HG02798 (cell line): ENCODE measurements at regions not wholly inside any gene's neighbourhood (a gene's known extent, or its start where the extent isn't known, plus 50 kb on each side); places are given as distances from the start of the nearest gene placed in this dataset.
"Not testable (repeated sequence)": the region's sequence is repeated elsewhere in the genome, so short reads cannot be mapped to it uniquely, and the experiment has no call there.

Experiments used
- ATAC-seq: cut with Tn5 transposase; IDR thresholded peaks from one replicate; pipeline ENCODE4 v1.9.1; 2021; ENCODE audit warnings: mild to moderate bottlenecking; ENCODE audit not compliant: unreplicated experiment, poor library complexity

DNA sequence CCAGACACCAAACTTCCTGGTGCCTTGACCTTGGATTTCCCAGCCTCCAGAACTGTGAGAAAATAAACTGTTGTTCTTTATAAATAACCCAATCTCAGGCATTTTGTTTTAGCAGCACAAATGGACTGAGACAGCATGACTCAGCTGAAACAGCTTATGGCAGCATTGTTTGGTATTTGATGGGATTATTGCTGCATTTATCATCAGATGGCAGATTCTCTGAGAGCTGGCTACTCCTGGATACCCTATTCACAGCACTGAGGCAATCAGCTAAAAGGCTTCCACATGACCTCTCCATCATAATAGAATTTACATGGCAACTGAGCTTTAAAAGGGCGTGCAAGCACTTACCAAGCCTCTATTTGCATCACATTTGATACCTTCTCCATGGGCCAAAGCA lies 623.1 kb upstream of the CPEB2 start:
- no peak for ATAC-seq

DNA sequence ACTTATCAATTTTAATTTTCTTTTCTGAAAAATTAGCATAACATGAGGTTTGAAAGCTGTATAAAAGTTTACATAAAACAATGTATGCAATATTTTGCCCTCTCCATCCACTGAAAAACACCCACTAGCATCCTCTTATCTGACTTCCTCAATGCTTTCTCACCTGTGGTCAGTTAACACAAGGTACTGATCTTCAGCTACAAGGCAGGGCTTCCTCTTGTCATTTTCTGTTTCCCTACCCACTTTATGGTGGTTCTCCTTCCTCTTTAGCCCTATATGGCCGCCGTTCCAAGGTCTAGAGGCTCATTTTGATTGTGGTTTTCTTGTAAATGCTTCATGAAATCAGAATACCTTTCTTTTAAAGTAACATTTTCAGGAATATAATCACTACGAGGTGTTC lies 618.6 kb upstream of the CPEB2 start:
- no peak for ATAC-seq

DNA sequence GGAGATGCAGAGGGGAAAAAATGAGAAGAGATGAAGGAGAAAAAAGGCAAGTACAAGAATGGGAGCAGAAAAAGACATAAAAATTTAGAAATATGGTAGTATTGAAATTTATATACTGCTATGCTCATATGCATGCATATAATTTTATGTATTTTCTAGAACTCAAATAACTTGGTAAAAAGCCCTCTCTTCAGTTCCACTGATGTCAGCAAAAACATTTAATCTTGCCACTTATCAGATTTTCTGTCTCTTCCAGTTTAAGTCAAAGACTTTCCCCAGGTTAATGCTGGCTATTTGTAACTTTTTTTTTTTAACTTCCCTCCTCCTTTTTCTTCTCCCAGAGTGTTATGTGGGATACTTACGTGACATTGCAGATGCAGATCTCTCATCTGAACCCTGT lies 617.5 kb upstream of the CPEB2 start:
- ATAC-seq = no peak

DNA sequence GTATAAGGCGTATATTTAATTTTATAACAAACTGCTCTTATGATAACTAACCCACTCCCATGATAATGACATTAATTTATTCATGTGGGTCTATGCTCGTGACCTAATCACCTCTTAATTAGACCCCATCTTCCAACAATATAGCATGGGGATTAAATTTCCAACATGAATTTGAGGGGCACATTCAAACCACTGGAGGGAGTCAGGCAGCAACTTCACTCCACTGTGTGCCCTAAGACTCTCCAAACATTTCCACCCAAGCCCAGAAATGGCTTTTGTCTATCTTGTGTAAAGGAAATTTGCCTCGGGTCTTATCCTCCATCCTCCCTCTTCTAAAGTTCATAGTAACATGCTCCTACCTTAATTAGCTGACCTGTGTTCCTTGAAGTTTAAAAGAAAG lies 616.1 kb upstream of the CPEB2 start:
- ATAC-seq = no peak

DNA sequence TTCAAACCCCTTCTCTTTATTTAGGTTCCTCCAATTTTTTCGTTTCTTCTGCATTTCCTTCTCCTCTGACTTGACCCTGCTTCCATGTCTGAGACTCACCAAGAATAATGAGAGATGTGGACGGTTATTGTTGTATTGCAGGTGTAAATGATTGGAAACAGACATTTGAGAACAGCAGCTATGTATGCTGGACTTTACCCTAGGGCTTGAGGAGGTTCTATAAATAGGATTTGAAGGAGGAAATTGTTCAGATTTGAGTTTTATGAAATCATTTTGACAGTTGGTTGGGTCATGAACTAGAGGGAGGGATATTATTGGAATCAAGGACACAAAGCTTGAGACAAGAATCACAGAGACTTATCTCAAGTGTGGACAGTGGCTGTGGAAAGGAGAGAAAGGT lies 614.6 kb upstream of the CPEB2 start:
- no peak for ATAC-seq

DNA sequence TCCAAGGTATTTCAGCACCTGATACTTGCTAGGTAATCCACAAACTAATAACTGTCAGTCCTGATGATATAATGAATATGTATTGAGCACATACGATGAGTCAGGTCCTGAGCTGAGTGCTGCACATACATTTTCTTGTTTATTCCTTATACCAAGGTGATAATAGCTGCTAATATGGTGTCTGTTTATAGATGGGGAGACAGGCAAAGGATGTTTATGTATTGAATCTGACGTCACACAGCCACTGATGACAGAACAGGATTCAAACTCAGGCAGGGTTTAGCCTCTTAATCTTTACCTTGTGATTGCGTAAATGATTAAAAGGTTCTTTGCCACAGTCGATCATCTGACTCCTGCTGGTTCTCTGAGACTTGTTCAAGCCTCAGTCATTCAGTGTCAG lies 609.9 kb upstream of the CPEB2 start:
- ATAC-seq = no peak

DNA sequence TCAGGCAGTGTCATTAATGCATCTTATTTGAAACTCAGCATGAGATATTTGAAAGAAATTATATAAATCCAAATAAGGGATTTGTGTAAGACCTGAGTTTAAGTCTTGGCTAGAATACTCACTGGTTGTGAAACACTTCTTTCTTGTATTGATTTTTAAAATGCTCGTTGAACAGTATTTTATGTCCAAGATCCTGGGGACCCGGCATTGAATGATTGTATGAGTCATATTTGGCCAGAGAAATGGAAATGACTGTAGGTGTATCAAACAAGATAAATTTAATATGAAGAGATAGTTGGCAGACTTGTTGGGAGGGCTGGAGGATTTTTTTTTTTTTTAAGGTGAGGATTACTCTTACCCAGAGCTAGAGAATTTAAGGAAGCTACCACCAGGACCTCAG lies 606.1 kb upstream of the CPEB2 start:
- ATAC-seq = no peak

DNA sequence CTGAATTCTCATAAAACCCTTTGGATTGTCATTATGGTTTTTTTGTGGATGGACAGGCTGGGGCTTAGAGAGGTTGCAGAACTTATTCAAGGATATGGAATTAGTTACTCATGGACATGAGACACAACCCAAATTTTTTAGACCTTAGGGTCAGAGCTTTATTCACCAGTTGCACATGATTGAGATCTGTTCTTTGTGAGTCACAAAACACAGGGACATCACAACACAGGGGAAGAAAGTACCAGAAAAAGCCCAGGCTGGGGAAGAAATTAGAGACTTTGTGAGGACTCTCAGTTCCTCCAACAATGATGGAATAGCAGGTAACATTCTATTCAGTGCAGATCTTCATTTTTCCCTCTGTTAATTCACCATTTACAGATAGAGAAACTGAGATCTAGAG lies 602.4 kb upstream of the CPEB2 start:
- no peak for ATAC-seq

DNA sequence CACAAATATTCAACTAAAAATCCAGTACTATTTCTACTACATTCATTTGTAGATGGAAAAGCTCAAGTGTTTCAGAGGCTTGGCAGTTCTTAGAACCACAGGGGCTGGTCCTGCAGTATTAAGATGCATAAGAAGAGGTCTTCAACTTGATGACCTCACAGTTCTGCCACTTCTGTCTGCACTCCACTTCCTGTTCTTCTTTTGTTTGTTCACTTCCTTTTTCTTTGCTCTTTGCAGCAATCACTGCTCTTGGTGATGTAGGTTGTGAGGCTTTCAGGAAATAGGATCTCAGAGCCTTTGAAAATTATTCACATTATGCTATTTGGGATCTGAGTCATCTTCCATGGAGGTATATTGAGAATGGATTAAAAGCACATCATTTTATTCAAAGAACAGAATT lies 602.0 kb upstream of the CPEB2 start:
- ATAC-seq = no peak

DNA sequence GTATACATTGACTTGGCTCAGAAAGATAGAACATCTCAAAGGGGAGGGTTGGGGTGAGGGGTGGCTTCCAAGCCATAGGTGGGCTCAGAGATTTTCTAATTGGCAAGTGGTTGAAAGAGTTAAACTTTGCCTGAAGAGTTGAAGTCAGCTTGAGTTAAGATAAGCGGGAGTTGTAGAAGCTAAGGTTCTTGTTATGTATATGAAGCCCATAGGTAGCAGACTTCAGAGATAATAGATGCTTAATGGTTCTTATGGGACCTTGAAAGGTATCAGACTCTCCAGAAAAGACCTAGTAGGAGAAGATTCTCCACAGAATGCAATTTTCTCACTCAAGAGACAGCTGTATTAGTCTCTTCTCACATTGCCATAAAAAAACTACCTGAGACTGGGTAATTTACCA lies 599.1 kb upstream of the CPEB2 start:
- ATAC-seq = no peak

DNA sequence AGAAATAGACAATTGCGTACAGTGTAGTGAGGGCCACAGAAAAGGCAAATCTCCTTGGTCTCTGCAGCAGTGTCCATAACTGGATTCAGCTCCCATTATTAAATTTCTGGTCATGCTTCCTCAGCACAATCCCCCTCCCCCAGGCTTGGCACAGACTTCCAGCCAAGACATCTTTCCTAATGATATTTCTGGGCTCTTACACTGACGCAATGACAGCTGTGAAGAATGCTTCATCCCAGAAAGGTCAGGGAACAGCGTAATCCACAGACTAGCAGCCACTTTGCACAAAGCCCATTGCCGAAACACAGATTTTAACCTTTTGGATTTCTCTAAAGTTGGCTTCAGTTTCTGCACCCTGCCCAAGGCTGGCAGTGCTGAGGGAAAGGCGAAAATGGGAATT lies 597.6 kb upstream of the CPEB2 start:
- ATAC-seq = no peak

DNA sequence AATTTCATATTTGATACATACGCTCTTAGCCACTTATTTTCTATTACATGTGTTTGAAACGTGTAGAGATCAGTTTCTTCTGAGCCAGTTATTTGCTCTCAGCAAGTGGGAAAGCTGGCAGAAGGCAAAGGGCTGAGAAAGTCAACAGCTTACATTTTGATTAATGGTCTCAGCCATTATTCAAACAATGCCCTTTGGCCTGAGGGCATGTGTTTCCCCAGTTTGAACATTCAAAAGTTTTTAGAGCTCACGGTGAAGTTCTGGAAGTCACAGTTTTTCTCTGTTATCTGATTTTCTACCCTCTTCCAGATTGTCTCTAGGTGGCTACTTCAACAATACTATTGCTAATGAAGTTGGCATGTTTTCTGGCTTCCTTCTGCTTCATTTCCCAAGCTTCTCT lies 591.8 kb upstream of the CPEB2 start:
- ATAC-seq = no peak

DNA sequence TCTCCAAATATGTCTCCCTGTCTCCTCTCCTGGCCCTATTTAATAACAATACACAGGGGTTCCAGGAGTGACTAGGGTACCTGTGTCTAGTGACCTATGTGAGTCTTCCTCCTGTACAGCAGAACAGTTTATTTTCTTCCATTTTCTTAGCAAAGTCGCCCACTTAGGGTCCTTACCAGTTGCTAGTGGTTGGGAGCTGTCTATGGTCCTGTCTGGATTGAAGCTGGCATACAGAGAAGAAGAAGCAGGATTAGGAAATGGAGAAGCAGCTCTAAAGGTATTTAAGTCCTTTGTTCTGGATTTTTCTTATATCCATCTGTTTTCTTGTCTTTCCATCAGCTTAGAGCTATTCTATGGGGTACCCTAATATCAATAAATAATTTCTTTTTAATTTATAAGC lies 587.1 kb upstream of the CPEB2 start:
- ATAC-seq = no peak

DNA sequence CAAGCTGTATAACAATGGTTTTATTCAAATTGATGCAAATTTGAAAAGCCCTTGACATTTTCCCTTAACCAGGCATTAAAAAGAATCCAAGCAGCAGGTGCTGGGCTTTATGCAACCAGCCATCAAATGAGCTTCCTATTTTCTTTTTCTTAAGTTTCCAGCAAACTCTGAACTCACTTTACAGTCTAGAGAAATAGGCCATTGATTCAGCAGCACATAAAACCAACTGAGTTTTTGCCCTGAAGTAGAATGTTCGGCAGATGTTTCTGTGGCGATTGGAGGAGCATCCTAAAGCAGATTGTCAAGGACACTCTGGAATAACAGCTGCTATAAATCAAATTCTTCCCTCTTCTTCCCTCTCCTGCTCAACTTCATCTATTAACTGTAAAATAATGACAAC lies 582.8 kb upstream of the CPEB2 start:
- no peak for ATAC-seq

DNA sequence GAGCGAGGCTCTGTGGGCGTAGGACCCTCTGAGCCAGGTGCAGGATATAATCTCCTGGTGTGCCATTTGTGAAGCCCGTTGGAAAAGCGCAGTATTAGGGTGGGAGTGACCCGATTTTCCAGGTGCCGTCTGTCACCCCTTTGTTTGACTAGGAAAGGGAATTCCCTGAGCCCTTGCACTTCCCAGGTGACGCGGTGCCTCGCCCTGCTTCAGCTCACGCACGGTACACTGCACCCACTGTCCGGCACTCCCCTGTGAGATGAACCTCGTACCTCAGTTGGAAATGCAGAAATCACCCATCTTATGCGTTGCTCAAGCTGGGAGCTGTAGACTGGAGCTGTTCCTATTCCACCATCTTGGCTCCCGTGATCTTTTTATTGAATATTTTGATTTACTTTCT lies 576.0 kb upstream of the CPEB2 start:
- not testable (repeated sequence) for ATAC-seq

DNA sequence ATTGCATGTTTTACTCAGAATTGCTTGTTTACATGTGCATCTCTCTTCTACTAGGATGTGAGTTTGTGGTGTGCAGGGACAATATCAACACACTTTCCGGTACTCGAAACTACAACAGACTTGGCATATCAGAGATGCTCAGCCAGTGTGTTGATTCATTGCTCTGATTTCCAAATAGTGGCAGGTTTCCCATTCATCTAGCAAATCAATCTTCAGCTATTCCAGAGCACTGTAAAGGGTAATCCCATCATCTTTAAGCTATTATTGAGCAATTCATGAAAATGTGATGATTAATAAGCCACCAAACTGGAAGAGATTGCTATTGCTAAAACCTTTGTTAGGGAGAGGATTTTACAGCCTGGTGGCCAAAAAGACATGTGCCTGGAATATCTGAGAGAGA lies 574.2 kb upstream of the CPEB2 start:
- ATAC-seq = no peak

DNA sequence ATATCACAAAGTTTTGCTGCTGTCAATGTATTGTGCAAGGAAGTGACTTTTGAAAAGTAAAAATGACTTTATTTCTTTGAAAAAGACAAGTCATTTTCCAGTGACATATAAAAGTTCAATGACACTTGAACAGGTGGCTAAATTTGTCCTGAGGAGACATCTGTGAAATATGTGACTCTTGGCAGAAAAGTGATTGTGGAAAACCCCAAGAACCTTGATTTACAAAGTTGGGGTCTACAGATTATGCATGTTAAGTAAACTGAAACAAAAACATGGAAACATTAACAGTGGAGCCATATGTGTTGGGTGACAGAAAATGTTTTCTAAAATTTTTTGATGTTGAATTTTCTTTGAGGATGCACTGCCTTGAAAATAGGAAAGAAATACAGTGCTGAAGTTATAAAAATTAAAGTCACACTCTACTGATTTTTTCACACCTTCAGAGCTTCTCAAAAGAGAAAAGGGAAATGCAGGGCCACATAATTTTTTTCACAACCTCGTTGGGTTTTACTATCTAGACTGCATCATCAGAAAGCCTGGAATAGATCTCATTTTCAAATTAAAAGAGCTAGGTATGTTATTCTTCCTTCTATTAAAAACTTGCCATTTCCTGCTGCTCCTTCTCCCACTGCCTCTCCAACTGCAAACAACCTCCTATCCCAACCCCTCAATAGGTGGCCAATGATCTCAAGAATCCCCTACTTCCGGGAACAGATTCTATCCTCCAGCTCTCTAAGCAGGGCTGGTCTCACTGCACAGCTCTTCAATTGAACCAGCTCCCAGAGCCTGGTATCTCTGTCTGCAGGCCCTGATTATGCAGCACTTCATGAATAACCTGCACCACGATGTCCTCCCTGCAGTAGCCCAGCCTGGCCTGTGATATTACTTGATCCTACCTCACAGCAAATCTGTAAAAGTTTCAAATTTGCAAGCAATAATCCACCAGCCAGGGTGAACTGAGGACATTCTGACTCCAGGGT lies 570.8 kb upstream of the CPEB2 start:
- ATAC-seq = no peak

DNA sequence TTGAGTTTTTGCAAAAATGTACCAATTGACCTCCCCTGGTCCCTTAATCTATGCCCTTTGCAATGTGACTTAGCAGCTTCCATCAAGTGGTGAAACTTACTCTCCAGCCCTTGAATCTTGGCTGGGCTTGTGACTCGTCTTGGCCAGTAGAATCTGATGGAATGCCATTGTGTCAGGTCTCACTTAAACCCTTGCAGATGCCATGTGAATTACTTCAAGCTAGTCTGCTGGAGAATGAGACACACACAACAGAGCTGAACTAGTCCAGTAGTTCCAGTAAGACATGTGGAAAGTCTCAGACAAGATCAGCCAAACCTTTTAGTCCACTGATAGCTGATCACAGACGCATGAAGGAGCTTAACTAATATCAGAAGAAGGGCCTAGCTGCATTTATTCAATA lies 567.8 kb upstream of the CPEB2 start:
- no peak for ATAC-seq

DNA sequence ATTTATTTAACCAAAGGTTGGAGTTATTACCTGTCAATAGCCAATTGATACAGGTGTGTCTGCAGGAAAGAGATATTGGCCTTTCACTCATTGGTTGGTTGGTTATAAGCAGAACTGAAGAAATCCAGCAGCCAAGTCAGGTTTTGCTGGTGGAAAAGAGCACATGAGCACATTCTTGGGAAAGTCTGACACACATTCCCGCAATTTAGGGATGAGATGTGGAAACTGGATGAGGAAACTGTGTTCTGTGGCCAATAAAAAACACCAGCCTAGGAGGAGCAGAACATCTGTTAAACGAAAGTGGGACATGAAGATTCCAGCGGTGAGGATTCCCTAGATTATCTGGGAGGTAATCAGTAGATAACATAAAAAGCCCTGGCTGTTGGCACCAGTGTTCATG lies 567.4 kb upstream of the CPEB2 start:
- no peak for ATAC-seq

DNA sequence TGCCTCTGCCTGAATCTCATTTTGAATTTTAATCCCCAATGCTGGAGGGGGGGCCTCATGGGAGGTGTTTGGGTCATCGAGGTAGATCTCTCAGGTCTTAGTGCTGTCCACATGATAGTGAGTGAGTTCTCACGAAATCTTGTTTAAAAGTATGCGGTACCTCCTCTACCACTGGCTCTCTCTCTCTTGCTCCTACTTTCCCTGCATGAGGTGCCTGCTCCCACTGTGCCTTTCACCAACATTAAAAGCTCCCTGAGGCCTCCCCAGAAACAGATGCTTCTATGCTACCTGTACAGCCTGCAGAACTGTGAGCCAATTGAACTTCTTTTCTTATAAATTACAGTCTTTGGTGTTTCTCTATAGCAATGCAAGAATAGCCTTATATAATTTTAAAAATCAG lies 560.7 kb upstream of the CPEB2 start:
- ATAC-seq = no peak

DNA sequence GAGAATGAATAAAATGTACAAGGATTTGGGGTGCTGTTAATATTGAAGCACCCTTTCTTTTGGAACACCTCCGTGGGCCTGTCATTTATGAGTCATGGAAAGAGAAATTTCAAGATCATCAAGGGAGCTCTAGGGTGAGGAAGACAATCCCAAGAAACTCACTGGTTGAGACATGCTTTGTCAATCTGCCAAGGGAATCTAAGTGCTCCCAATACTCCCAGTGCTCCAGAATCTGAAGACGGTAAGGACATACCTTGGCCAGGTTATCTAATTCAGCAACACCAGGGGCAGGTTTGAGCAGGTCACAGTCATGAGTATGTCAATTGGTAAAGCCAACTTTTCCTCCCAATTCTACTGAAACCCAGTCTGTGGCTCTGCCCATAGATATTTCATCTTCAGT lies 556.4 kb upstream of the CPEB2 start:
- no peak for ATAC-seq

DNA sequence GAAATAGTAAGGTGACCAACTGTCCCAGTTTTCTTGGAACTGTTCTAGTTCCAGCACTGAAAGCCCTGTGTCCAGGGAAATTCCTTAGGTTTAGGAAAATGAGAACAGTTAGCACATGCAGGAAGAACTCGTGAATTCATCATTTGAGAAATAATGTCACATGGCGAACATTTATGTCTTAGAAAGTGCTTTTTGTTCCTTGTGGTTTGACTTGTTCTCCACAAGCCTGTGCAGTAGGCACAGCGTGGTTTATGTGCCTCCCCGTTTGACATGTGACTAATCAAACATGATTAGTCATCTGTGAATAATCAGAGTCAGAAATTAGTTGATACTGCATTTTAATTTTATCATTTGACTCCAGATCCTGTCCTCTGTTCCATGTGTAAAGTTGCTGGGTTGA lies 556.0 kb upstream of the CPEB2 start:
- no peak for ATAC-seq
